K562 (cell line): ENCODE measurements at regions not wholly inside any gene's neighbourhood (a gene's known extent, or its start where the extent isn't known, plus 50 kb on each side); places are given as distances from the start of the nearest gene placed in this dataset.

Experiments
- CBFA2T3 ChIP-seq: fragments of 450-650 bp; IDR thresholded peaks from 2 replicates; pipeline ENCODE4 v1.6.1; 2017
- CHD4 ChIP-seq: fragments of 200-600 bp; sonication (generic); IDR thresholded peaks from 3 replicates; pipeline ENCODE4 v1.6.1; 2012; ENCODE audit warnings: low read depth, mild to moderate bottlenecking, mixed read lengths, low read length, inconsistent platforms; ENCODE audit not compliant: insufficient read depth, insufficient replicate concordance, poor library complexity, severe bottlenecking
- ETV6 ChIP-seq, 3 experiments: fragments of 150-350 bp in 1 of 3; sonication (generic) in 1 of 3; formaldehyde crosslinking in 1 of 3; IDR thresholded peaks; 2 replicates each; pipeline versions ENCODE4 v1.6.1 to v1.8.0; 2014 to 2022; ENCODE audit warnings: borderline replicate concordance in 2 of 3, low read depth in 2 of 3, antibody characterized with exemption in 1 of 3, low read length in 1 of 3, mild to moderate bottlenecking in 1 of 3, missing genetic modification reagents in 1 of 3
- GABPA ChIP-seq: fragments of 200-800 bp; sonication (Bioruptor generic); conservative IDR thresholded peaks from 2 replicates; pipeline ENCODE4 v1.6.1; 2016; ENCODE audit warnings: low read depth, missing genetic modification characterization, missing compliant biosample characterization
- GTF2B ChIP-seq: IDR thresholded peaks from 2 replicates; pipeline ENCODE4 v1.6.1; 2011; ENCODE audit not compliant: insufficient read length; ENCODE audit errors: extremely low read depth
- MAFK ChIP-seq: IDR thresholded peaks from 2 replicates; pipeline ENCODE4 v1.6.1; 2011; ENCODE audit warnings: low read length, improper control_type of control experiment
- MCM3 ChIP-seq: fragments of 450-650 bp; IDR thresholded peaks from 2 replicates; pipeline ENCODE4 v1.6.1; 2016
- POLR2AphosphoS5 ChIP-seq: IDR thresholded peaks from 2 replicates; pipeline ENCODE4 v1.6.1; 2011; ENCODE audit warnings: mild to moderate bottlenecking, low read depth, low read length, moderate library complexity; ENCODE audit not compliant: control insufficient read depth, insufficient read depth
- SMAD3 ChIP-seq: fragments of 450-650 bp; formaldehyde crosslinking; conservative IDR thresholded peaks from 2 replicates; pipeline ENCODE4 v1.4.0; 2020; ENCODE audit warnings: mild to moderate bottlenecking
- YY1 ChIP-seq, 3 experiments: IDR thresholded peaks; 2 replicates each; pipeline ENCODE4 v1.6.1; 2011; ENCODE audit warnings: low read length in 2 of 3, mild to moderate bottlenecking in 2 of 3, moderate library complexity in 2 of 3, borderline replicate concordance in 1 of 3, control low read depth in 1 of 3, low read depth in 1 of 3; ENCODE audit not compliant: insufficient read depth in 3 of 3, insufficient replicate concordance in 2 of 3, control insufficient read depth in 1 of 3, insufficient read length in 1 of 3; ENCODE audit errors: extremely low read depth in 1 of 3
- ZNF263 ChIP-seq: sonication (generic); formaldehyde crosslinking; IDR thresholded peaks from 2 replicates; pipeline ENCODE4 v1.8.0; 2022; ENCODE audit warnings: mild to moderate bottlenecking, missing genetic modification reagents, borderline replicate concordance
- ZNF407 ChIP-seq: fragments of 450-650 bp; IDR thresholded peaks from 2 replicates; pipeline ENCODE4 v1.6.1; 2016; ENCODE audit warnings: low read depth
- ZNF707 ChIP-seq: fragments of 250-450 bp; sonication (Bioruptor Pico); conservative IDR thresholded peaks from 2 replicates; pipeline ENCODE4 v1.8.0; 2022; ENCODE audit warnings: inconsistent platforms, mild to moderate bottlenecking, moderate library complexity
- TF ChIP-seq, protein P1 (sequence below): fragments of 200-800 bp; sonication (Bioruptor generic); IDR thresholded peaks from 2 replicates; pipeline ENCODE4 v1.6.1; 2017; ENCODE audit warnings: missing genetic modification characterization, missing compliant biosample characterization
- TF ChIP-seq, protein P2 (sequence below): fragments of 250-450 bp; sonication (Bioruptor Pico); IDR thresholded peaks from 2 replicates; pipeline ENCODE4 v1.4.0; 2020; ENCODE audit warnings: mild to moderate bottlenecking

DNA sequence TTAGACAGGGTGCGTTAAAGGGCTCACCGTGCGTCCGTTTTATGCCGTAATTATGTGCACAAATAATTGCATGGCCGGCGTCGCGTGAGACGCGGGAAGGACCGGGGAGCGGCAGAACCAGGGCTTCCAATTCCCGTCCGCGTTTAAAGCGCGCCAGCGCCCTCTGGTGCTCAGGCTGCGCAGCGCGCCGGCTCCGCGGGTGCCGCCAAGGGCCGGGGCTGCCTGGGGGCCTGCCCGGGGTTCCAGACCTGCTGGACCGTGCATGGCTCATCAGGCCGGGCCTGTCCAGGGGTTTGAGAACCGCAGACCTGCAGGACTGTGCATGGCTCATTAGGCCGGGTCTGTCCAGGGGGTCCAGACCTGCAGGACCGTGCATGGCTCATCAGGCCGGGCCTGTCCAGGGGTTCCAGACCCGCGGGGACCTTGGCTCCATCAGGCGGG is 369.0 kb downstream of the THBS2 start (continued):
- TF ChIP-seq GTF2B (no peak), YY1 (IDR thresholded peaks at IDR 0.05; ENCODE audit: borderline replicate concordance in 1 of 3, control insufficient read depth in 1 of 3, extremely low read depth in 1 of 3, insufficient read depth in 3 of 3, insufficient read length in 1 of 3, insufficient replicate concordance in 2 of 3, low read depth in 1 of 3, low read length in 2 of 3) (peak in 1 of 3 experiments; percentile 44), ETV6 (IDR thresholded peaks at IDR 0.05; ENCODE audit: borderline replicate concordance in 1 of 2, low read depth in 2 of 2, low read length in 1 of 2) (no peak), ETV6 (CRISPR knock-in tag; IDR thresholded peaks at IDR 0.05; ENCODE audit: borderline replicate concordance) (no peak), GABPA (tag) (no peak), CHD4 (no peak), MCM3 (no peak), POLR2AphosphoS5 (no peak), SMAD3 (CRISPR knock-in tag) (no peak), ZNF707 (CRISPR knock-in tag) (no peak), CBFA2T3 (no peak), ZNF407 (no peak), MAFK (no peak), ZNF263 (CRISPR knock-in tag) (no peak)
- TF ChIP-seq, protein P1, sequence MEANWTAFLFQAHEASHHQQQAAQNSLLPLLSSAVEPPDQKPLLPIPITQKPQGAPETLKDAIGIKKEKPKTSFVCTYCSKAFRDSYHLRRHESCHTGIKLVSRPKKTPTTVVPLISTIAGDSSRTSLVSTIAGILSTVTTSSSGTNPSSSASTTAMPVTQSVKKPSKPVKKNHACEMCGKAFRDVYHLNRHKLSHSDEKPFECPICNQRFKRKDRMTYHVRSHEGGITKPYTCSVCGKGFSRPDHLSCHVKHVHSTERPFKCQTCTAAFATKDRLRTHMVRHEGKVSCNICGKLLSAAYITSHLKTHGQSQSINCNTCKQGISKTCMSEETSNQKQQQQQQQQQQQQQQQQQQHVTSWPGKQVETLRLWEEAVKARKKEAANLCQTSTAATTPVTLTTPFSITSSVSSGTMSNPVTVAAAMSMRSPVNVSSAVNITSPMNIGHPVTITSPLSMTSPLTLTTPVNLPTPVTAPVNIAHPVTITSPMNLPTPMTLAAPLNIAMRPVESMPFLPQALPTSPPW (CRISPR knock-in tag): no peak
- TF ChIP-seq, protein P2, sequence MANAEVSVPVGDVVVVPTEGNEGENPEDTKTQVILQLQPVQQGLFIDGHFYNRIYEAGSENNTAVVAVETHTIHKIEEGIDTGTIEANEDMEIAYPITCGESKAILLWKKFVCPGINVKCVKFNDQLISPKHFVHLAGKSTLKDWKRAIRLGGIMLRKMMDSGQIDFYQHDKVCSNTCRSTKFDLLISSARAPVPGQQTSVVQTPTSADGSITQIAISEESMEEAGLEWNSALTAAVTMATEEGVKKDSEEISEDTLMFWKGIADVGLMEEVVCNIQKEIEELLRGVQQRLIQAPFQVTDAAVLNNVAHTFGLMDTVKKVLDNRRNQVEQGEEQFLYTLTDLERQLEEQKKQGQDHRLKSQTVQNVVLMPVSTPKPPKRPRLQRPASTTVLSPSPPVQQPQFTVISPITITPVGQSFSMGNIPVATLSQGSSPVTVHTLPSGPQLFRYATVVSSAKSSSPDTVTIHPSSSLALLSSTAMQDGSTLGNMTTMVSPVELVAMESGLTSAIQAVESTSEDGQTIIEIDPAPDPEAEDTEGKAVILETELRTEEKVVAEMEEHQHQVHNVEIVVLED (CRISPR knock-in tag): no peak
